Stimulated activated naive B cell treated with anti-CD40 and anti-IgM and Interleukin-4, amounts not matched to agents 10 μg/mL and 1 μg/mL and 100 μg/mL, for 72 hours (primary cell): ENCODE measurements at regions not wholly inside any gene's neighbourhood (a gene's known extent, or its start where the extent isn't known, plus 50 kb on each side); places are given as distances from the start of the nearest gene placed in this dataset.
"Not testable (repeated sequence)": the region's sequence is repeated elsewhere in the genome, so short reads cannot be mapped to it uniquely, and the experiment has no call there.

Source experiments
- ATAC-seq, 2 donors: fragments of 150-1000 bp; cut with Tn5 transposase; replicated peaks; 2 replicates each; pipeline ENCODE4 v1.10.0; 2021; ENCODE audit warnings: moderate library complexity in 1 of 2
- DNase-seq: peaks from one replicate; pipeline ENCODE4 v3.0.0; 2021
- H3K27ac Mint-ChIP-seq: one replicate; pipeline ENCODE4 v1.8.0; 2022; ENCODE audit warnings: mild to moderate bottlenecking, mixed read lengths
- H3K27me3 Mint-ChIP-seq, 2 donors: one replicate each; pipeline ENCODE4 v1.8.0; 2022; ENCODE audit warnings: mixed read lengths in 2 of 2
- H3K36me3 Mint-ChIP-seq, 2 donors: one replicate each; pipeline ENCODE4 v1.8.0; 2022; ENCODE audit warnings: mixed read lengths in 2 of 2, mild to moderate bottlenecking in 1 of 2
- H3K4me1 Mint-ChIP-seq, 2 donors: one replicate each; pipeline ENCODE4 v1.8.0; 2022; ENCODE audit warnings: mixed read lengths in 2 of 2, mild to moderate bottlenecking in 1 of 2
- H3K4me3 Mint-ChIP-seq, 2 donors: one replicate each; pipeline ENCODE4 v1.8.0; 2022; ENCODE audit warnings: mild to moderate bottlenecking in 2 of 2, mixed read lengths in 2 of 2, moderate library complexity in 1 of 2
- H3K9me3 Mint-ChIP-seq, 2 donors: one replicate each; pipeline ENCODE4 v1.8.0; 2022; ENCODE audit warnings: mixed read lengths in 2 of 2, mild to moderate bottlenecking in 1 of 2

DNA sequence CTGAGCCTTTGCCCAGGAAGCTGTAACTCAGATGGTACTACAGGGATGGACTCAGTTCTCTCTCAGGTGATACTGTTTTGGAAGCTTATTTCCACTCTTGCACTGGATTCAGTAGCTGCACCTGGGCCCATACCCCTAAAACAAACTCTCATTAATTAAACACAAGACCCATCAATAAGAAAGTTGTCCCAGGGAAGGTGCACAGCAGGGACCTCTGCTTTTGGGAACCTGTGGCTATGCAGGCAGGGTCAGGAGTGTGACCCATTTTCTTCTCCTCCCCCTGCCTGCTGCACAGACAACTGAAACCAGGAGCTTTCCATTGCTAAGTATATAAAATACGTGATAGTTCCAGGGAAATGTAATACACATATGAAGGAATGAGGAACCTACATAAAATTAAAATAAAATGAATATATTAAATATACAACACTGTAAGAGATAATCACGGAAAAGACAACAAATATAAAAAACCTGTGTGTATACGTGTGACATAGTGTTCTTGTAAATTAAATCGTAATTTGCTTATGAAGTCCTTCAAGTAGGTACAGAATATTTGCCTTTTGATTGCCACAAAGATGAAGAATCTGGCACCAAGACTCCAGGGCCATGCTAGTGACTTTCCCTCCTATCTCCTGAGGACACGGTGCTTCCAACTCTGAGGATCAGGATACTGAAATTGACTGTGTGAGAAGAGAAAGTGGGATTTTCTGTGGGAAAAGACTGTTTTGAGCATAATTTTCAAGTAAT lies 101.6 kb upstream of the GOLGA6L6 start:
- no peak overlapping the region for H3K4me3 Mint-ChIP-seq
- no peak overlapping the region for H3K27ac Mint-ChIP-seq
- no peaks in the 10 kb centered on the region for H3K36me3 Mint-ChIP-seq
- peaks cover 20% of the 10 kb centered on the region in 2 donors for H3K27me3 Mint-ChIP-seq
- ATAC-seq = no peak
- H3K9me3 Mint-ChIP-seq = no peaks in the 10 kb centered on the region
- DNase-seq = no peak
- H3K4me1 Mint-ChIP-seq = no peaks in the 10 kb centered on the region

DNA sequence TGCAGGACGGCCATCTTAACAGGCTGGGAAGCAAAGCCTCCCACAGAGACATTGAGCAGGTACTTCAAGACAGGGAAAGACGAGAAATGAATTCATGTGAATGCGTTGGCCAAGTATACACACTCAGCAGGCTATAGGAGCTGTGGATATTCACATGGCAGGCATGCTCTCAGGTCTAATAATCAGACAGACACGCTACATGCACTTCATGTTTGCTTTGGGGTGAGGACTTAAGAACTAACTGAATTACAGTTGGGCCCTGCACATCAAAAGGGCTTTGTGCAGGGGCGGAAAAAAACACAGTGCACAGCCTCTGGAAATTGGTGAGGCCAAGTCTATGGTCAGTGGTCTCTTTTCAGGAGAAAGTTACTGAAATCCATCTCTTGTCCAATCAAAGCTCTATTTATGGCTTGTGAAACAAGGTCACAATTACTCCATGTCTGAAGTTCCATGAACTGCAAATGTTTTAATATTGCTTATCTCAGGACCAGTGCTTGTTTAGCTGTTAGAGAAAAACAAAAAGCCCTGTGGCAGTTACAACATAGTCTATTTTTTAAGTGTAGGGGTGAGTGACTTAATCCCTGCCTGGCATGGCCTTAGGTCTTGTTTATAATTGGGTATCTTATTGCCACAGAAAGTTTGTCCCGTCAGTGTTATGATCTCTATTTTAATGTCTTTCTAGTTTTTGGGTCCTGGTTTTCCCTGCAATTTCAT lies 100.6 kb upstream of the GOLGA6L6 start:
- no peaks in the 10 kb centered on the region for H3K9me3 Mint-ChIP-seq
- peaks cover 20% of the 10 kb centered on the region in 2 donors for H3K27me3 Mint-ChIP-seq
- ATAC-seq = no peak
- no peaks in the 10 kb centered on the region for H3K4me1 Mint-ChIP-seq
- H3K4me3 Mint-ChIP-seq = no peak overlapping the region
- DNase-seq = no peak
- H3K27ac Mint-ChIP-seq = no peak overlapping the region
- no peaks in the 10 kb centered on the region for H3K36me3 Mint-ChIP-seq

DNA sequence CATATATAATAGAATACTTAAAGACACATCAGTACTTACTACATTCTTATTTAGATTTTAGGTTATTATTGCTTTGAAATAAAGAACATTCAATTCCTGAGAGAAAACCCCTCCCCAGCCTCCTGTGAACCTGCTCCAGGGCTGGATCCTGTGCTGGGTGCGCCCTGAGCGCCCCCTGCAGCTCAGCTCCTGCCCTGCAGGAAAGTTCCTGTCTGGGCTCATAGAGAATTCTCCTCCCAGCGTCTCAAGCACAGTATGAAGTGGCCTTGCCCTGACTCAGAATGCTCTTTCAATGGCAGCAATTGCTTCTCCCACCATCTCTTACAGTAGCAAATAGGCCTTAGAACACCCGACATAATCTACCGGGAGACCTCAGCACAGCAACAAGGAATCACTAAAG lies 98.8 kb upstream of the GOLGA6L6 start:
- ATAC-seq = peak; percentile 76 to 86
- peaks cover 20% of the 10 kb centered on the region in 2 donors for H3K27me3 Mint-ChIP-seq
- not testable (repeated sequence) for H3K4me3 Mint-ChIP-seq, H3K9me3 Mint-ChIP-seq, H3K27ac Mint-ChIP-seq, DNase-seq, H3K36me3 Mint-ChIP-seq, H3K4me1 Mint-ChIP-seq

DNA sequence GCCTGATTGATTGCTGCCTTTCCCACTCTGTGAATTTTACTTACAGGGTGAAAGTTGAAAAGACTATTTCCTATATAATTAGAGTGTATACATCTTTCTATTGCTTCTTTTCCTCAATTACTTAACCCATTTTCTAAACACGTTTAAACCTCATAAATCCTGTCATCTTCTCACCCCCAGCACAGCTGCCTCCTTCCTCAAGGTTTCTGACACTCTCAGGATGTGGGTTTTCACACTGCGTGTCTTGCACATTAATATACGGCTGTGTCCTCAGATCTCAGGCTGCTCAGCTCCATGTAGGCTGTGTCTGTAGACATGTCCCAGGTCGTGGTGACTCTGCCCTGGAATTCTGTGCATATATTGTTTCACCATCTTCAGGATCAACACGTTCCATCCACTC lies 97.6 kb upstream of the GOLGA6L6 start:
- not testable (repeated sequence) for H3K9me3 Mint-ChIP-seq, H3K4me3 Mint-ChIP-seq, H3K27ac Mint-ChIP-seq, H3K4me1 Mint-ChIP-seq, ATAC-seq, DNase-seq, H3K36me3 Mint-ChIP-seq
- H3K27me3 Mint-ChIP-seq = peaks cover 20% of the 10 kb centered on the region in 2 donors

DNA sequence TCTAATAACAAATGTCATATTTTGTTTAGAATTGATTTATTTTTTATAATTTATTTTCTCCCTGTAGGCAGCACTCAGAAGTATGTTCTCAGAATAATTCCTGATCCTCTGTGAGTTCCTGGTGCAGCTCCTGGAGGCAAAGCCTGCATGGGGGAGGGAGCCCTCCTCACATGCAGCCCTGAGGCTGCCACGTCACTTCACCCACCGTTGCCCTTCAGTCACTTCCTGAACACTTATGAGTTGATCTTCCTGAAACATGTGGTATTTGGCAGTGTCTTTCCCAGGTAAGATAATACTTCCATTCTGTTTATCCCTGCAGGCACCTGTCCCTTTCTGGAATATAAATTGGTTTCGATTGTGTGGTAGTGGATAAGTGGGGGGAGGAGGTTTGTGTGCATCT lies 95.9 kb upstream of the GOLGA6L6 start:
- H3K27ac Mint-ChIP-seq, H3K4me3 Mint-ChIP-seq, DNase-seq, H3K4me1 Mint-ChIP-seq, H3K36me3 Mint-ChIP-seq, H3K9me3 Mint-ChIP-seq: not testable (repeated sequence)
- ATAC-seq = peak; percentile 58 to 74
- H3K27me3 Mint-ChIP-seq = peaks cover 7 to 13% of the 10 kb centered on the region in 2 donors

DNA sequence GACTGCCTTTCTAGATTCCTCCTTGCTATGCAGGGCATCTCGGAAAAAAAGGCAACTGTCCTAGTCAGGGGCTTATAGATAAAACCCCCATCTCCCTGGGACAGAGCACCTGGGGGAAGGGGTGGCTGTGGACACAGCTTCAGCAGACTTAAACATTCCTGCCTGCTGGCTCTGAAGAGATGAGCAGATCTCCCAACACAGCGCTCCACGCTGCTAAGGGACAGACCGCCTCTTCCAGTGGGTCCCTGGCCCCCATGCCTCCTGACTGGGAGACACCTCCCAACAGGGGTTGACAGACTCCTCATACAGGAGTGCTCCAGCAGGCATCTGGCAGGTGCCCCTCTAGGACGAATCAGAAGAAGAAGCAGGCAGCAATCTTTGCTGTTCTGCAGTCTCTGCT lies 87.9 kb upstream of the GOLGA6L6 start:
- not testable (repeated sequence) for DNase-seq, ATAC-seq, H3K4me3 Mint-ChIP-seq, H3K4me1 Mint-ChIP-seq, H3K36me3 Mint-ChIP-seq, H3K27me3 Mint-ChIP-seq, H3K27ac Mint-ChIP-seq, H3K9me3 Mint-ChIP-seq

DNA sequence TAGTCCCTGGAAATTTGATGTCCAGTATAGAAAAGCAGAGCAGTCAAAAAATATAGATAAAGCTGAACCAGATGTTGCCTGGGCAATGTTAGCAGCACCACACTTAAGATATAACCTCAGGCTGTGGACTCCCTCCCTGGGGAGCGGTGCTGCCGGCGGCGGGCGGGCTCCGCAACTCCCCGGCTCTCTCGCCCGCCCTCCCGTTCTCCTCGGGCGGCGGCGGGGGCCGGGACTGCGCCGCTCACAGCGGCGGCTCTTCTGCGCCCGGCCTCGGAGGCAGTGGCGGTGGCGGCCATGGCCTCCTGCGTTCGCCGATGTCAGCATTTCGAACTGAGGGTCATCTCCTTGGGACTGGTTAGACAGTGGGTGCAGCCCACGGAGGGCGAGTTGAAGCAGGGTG lies 86.9 kb upstream of the GOLGA6L6 start:
- not testable (repeated sequence) for H3K36me3 Mint-ChIP-seq, H3K27me3 Mint-ChIP-seq, H3K4me3 Mint-ChIP-seq, H3K4me1 Mint-ChIP-seq, ATAC-seq, DNase-seq, H3K9me3 Mint-ChIP-seq, H3K27ac Mint-ChIP-seq

DNA sequence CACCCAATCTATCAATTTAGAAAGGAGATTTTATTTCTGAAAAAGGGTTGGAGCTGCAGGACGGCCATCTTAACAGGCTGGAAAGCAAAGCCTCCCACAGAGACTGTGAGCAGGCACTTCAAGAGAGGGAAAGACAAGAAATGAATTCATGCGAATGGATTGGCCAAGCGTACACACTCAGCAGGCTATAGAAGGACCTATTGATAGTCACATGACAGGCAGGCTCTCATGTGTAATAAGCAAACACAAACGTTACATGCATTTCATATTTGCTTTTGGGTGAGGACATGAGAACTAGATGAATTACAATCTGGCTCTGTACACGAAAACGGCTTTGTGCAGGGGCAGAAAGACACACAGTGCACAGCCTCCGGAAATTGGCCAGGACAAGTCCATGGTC lies 83.9 kb upstream of the GOLGA6L6 start:
- not testable (repeated sequence) for H3K4me1 Mint-ChIP-seq, H3K4me3 Mint-ChIP-seq, H3K27me3 Mint-ChIP-seq, DNase-seq, ATAC-seq, H3K27ac Mint-ChIP-seq, H3K9me3 Mint-ChIP-seq, H3K36me3 Mint-ChIP-seq

DNA sequence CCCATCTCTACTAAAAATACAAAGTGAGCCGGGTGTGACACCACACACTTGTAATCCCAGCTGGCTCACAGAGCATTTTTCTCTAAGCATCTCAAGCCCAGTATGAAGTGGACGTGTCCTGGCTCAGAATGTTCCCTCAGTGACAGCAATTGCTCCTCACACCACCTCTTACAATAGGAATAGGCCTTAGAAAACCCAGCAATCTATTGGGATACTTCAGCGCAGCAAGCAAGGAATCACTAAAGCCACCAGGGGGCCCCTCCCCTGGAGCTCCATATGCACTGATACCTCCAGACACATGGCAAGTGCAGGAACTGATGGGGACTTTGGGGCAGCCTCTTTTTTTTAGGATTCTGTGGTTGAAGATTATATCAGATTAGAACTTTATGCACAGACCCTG lies 82.5 kb upstream of the GOLGA6L6 start:
- not testable (repeated sequence) for H3K27ac Mint-ChIP-seq, DNase-seq, H3K9me3 Mint-ChIP-seq, H3K4me1 Mint-ChIP-seq, H3K36me3 Mint-ChIP-seq, H3K27me3 Mint-ChIP-seq, H3K4me3 Mint-ChIP-seq
- peak; percentile 70 to 75 for ATAC-seq

DNA sequence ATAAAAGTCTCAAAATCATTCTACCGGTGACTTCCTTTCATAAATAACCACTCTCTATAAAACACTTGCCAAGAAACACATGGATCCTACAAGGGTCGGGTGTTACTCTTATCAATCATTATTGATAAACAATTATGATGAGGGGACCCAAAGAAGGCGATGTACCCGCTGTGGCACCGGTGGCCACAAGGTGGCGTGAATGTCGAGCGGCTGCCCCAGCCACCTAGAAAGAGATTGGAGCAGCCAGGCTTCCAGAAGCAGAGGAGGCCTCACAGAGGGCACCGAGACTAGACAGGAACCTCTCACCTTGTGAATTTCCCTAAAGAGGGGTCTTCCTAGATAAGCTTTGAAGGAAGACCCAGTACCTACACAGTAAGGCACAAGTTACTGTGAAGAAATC lies 80.5 kb upstream of the GOLGA6L6 start:
- H3K9me3 Mint-ChIP-seq, H3K27me3 Mint-ChIP-seq, DNase-seq, H3K27ac Mint-ChIP-seq, H3K4me3 Mint-ChIP-seq, H3K36me3 Mint-ChIP-seq, H3K4me1 Mint-ChIP-seq: not testable (repeated sequence)
- ATAC-seq = peak; percentile 73 to 84

DNA sequence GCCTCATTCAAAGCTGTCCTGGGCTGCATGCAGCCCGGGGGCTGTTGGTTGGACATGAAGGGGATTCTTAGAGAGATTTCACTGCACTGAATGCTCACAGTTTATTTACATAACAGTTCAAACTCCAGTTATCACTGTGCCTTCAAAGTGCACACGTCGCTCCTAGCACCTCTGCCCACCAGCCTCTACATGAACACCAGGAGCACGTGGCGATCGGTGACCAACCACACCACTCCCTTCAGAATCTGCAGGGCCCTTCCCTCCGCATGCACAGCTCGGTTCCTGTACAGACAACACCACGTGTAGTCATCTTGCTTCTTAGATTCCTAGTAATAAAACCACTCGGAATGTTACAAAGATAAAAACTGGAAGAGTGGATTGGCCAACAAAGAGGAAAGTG lies 72.9 kb upstream of the GOLGA6L6 start:
- not testable (repeated sequence) for H3K9me3 Mint-ChIP-seq, H3K4me3 Mint-ChIP-seq, ATAC-seq, H3K27me3 Mint-ChIP-seq, DNase-seq, H3K27ac Mint-ChIP-seq, H3K4me1 Mint-ChIP-seq, H3K36me3 Mint-ChIP-seq

DNA sequence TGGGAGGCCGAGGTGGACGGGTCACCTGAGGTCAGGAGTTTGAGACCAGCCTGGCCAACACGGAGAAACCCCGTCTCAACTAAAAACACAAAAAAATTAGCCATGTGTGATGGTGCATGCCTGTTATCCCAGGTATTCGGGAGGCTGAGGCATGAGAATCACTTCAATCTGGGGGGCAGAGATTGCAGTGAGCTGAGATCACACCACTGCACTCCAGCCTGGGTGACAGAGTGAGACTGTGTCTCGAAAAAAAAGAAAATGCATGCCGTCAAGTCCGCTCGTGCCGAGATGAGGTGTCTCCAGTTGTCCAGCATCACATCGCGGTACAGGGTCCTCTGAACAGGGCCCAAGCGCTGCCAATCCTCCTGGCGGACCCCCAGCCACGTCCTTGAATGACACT lies 71.2 kb upstream of the GOLGA6L6 start:
- H3K4me3 Mint-ChIP-seq, H3K36me3 Mint-ChIP-seq, H3K4me1 Mint-ChIP-seq, DNase-seq, H3K9me3 Mint-ChIP-seq, H3K27me3 Mint-ChIP-seq, ATAC-seq, H3K27ac Mint-ChIP-seq: not testable (repeated sequence)

DNA sequence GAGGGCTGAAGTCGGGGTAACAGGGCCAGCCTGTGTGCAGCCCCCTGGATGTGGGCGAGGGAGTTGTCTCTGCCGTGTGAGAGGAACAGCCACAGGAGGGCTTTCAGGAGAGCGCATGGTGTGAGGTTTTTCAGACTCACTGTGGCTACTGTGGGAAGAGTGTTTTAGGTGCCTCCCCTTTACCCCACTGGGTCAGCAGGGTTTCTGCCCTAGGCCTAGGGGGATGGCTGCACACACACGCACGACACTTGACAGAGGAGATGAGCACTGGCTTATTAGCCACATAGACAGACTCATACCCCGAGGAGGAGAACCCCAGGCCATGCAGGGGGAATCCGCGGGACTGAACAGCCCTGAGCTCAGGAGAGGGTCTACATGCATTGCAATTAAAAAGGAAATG lies 70.8 kb upstream of the GOLGA6L6 start:
- not testable (repeated sequence) for H3K36me3 Mint-ChIP-seq, DNase-seq, H3K9me3 Mint-ChIP-seq, H3K27me3 Mint-ChIP-seq, H3K4me3 Mint-ChIP-seq, H3K4me1 Mint-ChIP-seq, H3K27ac Mint-ChIP-seq
- ATAC-seq = peak in 1 of 2 donors; percentile 30

DNA sequence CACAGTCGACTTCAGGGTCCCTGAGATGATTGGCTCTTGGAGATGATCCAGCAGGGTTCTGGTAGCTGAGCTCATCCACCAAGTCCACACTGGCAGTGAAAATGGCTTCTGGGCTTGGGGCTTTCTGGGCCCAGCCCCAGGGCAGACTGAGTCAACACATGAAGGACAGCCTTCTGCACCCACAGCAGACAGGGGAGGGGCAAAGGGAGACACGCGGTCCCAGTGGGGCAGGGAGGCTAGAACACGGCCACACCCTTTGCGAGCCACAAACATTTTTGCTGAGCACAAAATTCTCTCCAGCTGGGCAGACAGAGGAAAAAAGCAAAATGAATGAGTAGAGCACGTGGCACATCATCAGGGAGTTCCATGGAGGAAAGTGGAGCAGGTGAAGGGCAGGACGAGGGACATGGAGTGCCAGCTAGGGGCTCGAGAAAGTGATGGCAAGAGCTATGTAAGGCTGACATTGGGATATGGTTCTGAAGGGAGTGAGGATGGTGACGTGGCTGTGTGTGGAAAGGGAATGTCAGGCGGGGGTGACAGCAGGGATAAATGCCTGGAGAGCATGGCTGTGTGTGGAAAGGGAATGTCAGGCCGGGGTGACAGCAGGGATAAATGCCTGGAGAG lies 70.2 kb upstream of the GOLGA6L6 start:
- not testable (repeated sequence) for H3K4me3 Mint-ChIP-seq, ATAC-seq, H3K9me3 Mint-ChIP-seq, H3K27ac Mint-ChIP-seq, DNase-seq, H3K36me3 Mint-ChIP-seq, H3K4me1 Mint-ChIP-seq, H3K27me3 Mint-ChIP-seq

DNA sequence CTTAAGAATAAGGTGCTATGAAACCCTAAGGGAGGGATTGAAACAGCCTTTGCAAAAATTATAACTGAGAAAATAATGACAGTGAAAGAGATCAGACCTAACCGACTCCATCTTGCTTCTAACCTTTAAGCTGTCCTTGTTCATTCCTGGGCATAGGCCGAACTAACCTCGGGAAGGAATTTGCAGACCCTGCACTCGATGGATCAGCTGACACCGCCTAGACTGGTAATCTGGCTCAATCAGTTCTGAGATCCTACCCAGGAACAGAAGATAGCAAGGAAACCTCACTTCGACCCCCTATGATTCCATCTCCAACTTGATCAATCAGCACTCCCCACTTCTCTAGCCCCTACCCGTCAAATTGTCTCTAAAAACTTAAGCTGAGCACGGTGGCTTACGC lies 66.6 kb upstream of the GOLGA6L6 start:
- not testable (repeated sequence) for H3K4me1 Mint-ChIP-seq, H3K9me3 Mint-ChIP-seq, H3K27me3 Mint-ChIP-seq, DNase-seq, H3K4me3 Mint-ChIP-seq, H3K36me3 Mint-ChIP-seq, ATAC-seq, H3K27ac Mint-ChIP-seq
